Fibroblast of lung (primary cell): ENCODE measurements at regions not wholly inside any gene's neighbourhood (a gene's known extent, or its start where the extent isn't known, plus 50 kb on each side); places are given as distances from the start of the nearest gene placed in this dataset.
"Not testable (repeated sequence)": the region's sequence is repeated elsewhere in the genome, so short reads cannot be mapped to it uniquely, and the experiment has no call there.

Source experiments
- EZH2 ChIP-seq: IDR thresholded peaks from 2 replicates; pipeline ENCODE4 v1.5.1; 2012; ENCODE audit warnings: low read length, control low read depth, mild to moderate bottlenecking; ENCODE audit errors: missing control alignments
- TF ChIP-seq, protein P1 (sequence below), 2 donors: IDR thresholded peaks in 1 of 2; conservative IDR thresholded peaks in 1 of 2; 1 replicate in 1 of 2; 2 replicates in 1 of 2; pipeline ENCODE4 v1.5.1; 2011 to 2012; ENCODE audit warnings: low read length in 2 of 2, control low read depth in 1 of 2, inconsistent platforms in 1 of 2, low read depth in 1 of 2, mild to moderate bottlenecking in 1 of 2

DNA sequence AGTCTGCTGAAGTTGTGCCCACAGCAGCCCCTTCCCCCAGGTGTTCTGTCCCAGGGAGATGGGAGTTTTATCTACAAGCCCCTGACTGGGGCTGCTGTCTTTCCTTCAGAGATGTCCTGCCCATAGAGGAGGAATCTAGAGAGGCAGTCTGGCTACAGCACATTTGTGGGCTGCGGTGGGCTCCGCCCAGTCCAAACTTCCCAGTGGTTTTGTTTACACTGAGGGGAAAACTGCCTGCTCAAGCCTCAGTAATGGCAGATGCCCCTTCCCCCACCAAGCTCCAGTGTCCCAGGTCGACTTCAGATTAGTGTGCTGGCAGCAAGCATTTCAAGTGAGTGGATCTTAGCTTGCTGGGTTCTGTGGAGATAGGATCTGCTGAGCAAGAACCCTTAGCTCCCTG is 267.4 kb upstream of the RAI14 start:
- TF ChIP-seq, protein P1, sequence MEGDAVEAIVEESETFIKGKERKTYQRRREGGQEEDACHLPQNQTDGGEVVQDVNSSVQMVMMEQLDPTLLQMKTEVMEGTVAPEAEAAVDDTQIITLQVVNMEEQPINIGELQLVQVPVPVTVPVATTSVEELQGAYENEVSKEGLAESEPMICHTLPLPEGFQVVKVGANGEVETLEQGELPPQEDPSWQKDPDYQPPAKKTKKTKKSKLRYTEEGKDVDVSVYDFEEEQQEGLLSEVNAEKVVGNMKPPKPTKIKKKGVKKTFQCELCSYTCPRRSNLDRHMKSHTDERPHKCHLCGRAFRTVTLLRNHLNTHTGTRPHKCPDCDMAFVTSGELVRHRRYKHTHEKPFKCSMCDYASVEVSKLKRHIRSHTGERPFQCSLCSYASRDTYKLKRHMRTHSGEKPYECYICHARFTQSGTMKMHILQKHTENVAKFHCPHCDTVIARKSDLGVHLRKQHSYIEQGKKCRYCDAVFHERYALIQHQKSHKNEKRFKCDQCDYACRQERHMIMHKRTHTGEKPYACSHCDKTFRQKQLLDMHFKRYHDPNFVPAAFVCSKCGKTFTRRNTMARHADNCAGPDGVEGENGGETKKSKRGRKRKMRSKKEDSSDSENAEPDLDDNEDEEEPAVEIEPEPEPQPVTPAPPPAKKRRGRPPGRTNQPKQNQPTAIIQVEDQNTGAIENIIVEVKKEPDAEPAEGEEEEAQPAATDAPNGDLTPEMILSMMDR (conservative IDR thresholded peaks at IDR 0.05 in 1 of 2, IDR thresholded peaks at IDR 0.05 in 1 of 2; ENCODE audit: low read depth in 1 of 2, low read length in 2 of 2) = not testable (repeated sequence)
- not testable (repeated sequence) for TF ChIP-seq EZH2
